NB4 (cell line): ENCODE measurements at regions not wholly inside any gene's neighbourhood (a gene's known extent, or its start where the extent isn't known, plus 50 kb on each side); places are given as distances from the start of the nearest gene placed in this dataset.

ENCODE experiments used
- POLR2A ChIP-seq: IDR thresholded peaks from 2 replicates; pipeline ENCODE4 v1.6.1; 2011; ENCODE audit warnings: mild to moderate bottlenecking; ENCODE audit not compliant: insufficient read length; ENCODE audit errors: extremely low read depth
- TF ChIP-seq, protein P1 (sequence below): IDR thresholded peaks from one replicate; pipeline ENCODE4 v1.5.1; 2012; ENCODE audit warnings: low read depth, low read length

DNA sequence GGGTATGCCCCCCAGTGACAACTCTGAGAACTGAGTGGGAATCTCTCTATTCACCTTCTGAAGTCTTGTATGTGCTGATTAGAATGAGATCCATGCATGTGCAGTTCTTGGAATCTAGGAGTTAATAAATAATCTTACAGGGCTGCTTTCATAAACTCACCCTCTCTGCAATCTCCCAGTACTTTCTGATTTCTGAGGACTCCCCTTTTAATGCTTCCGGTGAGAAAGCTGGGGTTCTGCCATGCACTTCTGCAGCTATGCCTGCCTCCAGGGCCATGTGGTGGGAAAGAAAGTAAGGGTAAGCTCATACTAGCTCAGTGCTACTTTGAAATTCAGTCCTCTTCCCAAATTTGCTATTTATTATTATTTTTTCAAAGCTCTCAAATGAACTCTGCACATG, 432.9 kb downstream of the MTX2 start:
- TF ChIP-seq, protein P1, sequence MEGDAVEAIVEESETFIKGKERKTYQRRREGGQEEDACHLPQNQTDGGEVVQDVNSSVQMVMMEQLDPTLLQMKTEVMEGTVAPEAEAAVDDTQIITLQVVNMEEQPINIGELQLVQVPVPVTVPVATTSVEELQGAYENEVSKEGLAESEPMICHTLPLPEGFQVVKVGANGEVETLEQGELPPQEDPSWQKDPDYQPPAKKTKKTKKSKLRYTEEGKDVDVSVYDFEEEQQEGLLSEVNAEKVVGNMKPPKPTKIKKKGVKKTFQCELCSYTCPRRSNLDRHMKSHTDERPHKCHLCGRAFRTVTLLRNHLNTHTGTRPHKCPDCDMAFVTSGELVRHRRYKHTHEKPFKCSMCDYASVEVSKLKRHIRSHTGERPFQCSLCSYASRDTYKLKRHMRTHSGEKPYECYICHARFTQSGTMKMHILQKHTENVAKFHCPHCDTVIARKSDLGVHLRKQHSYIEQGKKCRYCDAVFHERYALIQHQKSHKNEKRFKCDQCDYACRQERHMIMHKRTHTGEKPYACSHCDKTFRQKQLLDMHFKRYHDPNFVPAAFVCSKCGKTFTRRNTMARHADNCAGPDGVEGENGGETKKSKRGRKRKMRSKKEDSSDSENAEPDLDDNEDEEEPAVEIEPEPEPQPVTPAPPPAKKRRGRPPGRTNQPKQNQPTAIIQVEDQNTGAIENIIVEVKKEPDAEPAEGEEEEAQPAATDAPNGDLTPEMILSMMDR = no peak
- TF ChIP-seq POLR2A = no peak
